Thyroid gland (tissue), 4 donors: ENCODE measurements at regions not wholly inside any gene's neighbourhood (a gene's known extent, or its start where the extent isn't known, plus 50 kb on each side); places are given as distances from the start of the nearest gene placed in this dataset.

Source experiments
- DNase-seq, 2 donors: peaks; one replicate each; pipeline ENCODE4 v3.0.0-alpha.2; 2019
- H3K27ac ChIP-seq, 3 donors: fragments of 200-600 bp; sonication (generic); 1 replicate in 2 of 3; 2 replicates in 1 of 3; pipeline ENCODE4 v1.5.1; 2016 to 2019; ENCODE audit warnings: mild to moderate bottlenecking in 1 of 3, moderate library complexity in 1 of 3
- H3K27me3 ChIP-seq: fragments of 200-600 bp; sonication (generic); one replicate; pipeline ENCODE4 v1.5.1; 2019
- H3K36me3 ChIP-seq, 2 donors: fragments of 200-600 bp; sonication (generic); one replicate each; pipeline ENCODE4 v1.5.1; 2016 to 2019
- H3K4me1 ChIP-seq, 2 donors: fragments of 200-600 bp; sonication (generic); one replicate each; pipeline ENCODE4 v1.5.1; 2017 to 2019
- H3K4me3 ChIP-seq, 3 donors: fragments of 200-600 bp; sonication (generic); replicated peaks in 1 of 3; 1 replicate in 2 of 3; 2 replicates in 1 of 3; pipeline ENCODE4 v1.5.1; 2016; ENCODE audit warnings: mild to moderate bottlenecking in 1 of 3
- H3K9me3 ChIP-seq: fragments of 200-600 bp; sonication (generic); one replicate; pipeline ENCODE4 v1.5.1; 2017
- CTCF ChIP-seq, 6 experiments: fragments of 200-600 bp in 3 of 6; fragments of 450-650 bp in 3 of 6; sonication (generic) in 3 of 6; IDR thresholded peaks; one replicate each; pipeline ENCODE4 v1.5.1; 2016 to 2019; ENCODE audit warnings: antibody characterized with exemption in 6 of 6, mild to moderate bottlenecking in 2 of 6, inconsistent platforms in 1 of 6, moderate library complexity in 1 of 6
- POLR2A ChIP-seq, 2 donors: fragments of 450-650 bp; IDR thresholded peaks; one replicate each; pipeline ENCODE4 v1.6.1; 2017; ENCODE audit warnings: antibody characterized with exemption in 2 of 2, mild to moderate bottlenecking in 2 of 2, moderate library complexity in 1 of 2
- WGBS, 2 donors: methylation state at CpG; one replicate each; pipeline ENCODE4 v1.1.5; 2017; 5-methylcytosine and 5-hydroxymethylcytosine counted together
- intact Hi-C: fragments of 100-400 bp; cut with DNase I; formaldehyde crosslinking; loops from one replicate; pipeline ENCODE4 v1.15.1; 2023

- H3K27me3 ChIP-seq, result no peaks in the 10 kb centered on the region
- peak in 1 of 2 donors; percentile 1 for DNase-seq
- H3K4me1 ChIP-seq, result no peaks in the 10 kb centered on the region
- peak overlapping the region in 2 of 3 donors; percentile 36 to 50 for H3K27ac ChIP-seq
- no peaks in the 10 kb centered on the region for H3K36me3 ChIP-seq
- TF ChIP-seq POLR2A (IDR thresholded peaks at IDR 0.05) (no peak), CTCF (IDR thresholded peaks at IDR 0.05) (no peak)
- H3K4me3 ChIP-seq, result no peak overlapping the region
- intact Hi-C loops, result no loop called here
- 67 to 82% methylated on average over 15 to 16 of the region's 16 CpGs for WGBS, 2 donors
- H3K9me3 ChIP-seq, result no peaks in the 10 kb centered on the region
Measured at GRCh38 chr9:107667231-107668070, 177.9 kb upstream of the KLF4 start.

DNA sequence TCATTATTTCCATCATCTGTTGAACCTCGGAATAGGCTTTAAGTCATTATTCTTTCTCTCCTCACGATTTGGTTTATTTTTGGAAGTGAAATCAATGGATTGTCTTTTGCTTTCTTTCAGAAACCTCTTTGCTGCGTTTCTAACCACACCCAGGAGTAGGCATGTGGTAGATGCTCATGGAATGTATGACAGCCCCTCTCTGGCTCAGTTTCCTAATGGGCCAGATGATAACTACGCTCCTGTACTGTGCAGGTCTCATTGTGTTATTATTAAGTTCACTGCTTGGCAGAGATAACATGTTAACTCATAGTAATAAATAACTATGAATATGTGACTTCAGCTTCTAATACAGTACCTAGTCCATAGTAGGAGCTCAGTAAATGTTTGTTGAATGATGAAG, 175.5 kb upstream of the KLF4 start:
- intact Hi-C loops, result no loop called here
- Histone ChIP-seq H3K9me3 (no peaks in the 10 kb centered on the region), H3K36me3 (no peaks in the 10 kb centered on the region), H3K4me3 (no peak overlapping the region), H3K4me1 (no peaks in the 10 kb centered on the region), H3K27ac (no peak overlapping the region), H3K27me3 (no peaks in the 10 kb centered on the region)
- TF ChIP-seq CTCF (IDR thresholded peaks at IDR 0.05) (no peak), POLR2A (IDR thresholded peaks at IDR 0.05) (no peak)
- WGBS, 2 donors, result 82% methylated on average over 4 of the region's 4 CpGs
- no peak for DNase-seq

- H3K4me3 ChIP-seq, result no peak overlapping the region
- no peaks in the 10 kb centered on the region for H3K4me1 ChIP-seq
- no peaks in the 10 kb centered on the region for H3K9me3 ChIP-seq
- no peak for DNase-seq
- TF ChIP-seq CTCF (IDR thresholded peaks at IDR 0.05), result no peak
- no peak for TF ChIP-seq POLR2A (IDR thresholded peaks at IDR 0.05)
- intact Hi-C loops, result no loop called here
- H3K27ac ChIP-seq, result no peak overlapping the region
- H3K36me3 ChIP-seq, result no peaks in the 10 kb centered on the region
- no peaks in the 10 kb centered on the region for H3K27me3 ChIP-seq
- 55 to 64% methylated on average over 2 of the region's 2 CpGs for WGBS, 2 donors
Measured at GRCh38 chr9:107660976-107661375, 171.4 kb upstream of the KLF4 start.

GRCh38 chr9:107653263-107653821, 163.8 kb upstream of the KLF4 start:
- 51 to 62% methylated on average over 4 of the region's 4 CpGs for WGBS, 2 donors
- no peak for DNase-seq
- H3K27ac ChIP-seq, result no peak overlapping the region
- intact Hi-C loops, result no loop called here
- H3K4me1 ChIP-seq, result no peaks in the 10 kb centered on the region
- H3K36me3 ChIP-seq, result no peaks in the 10 kb centered on the region
- H3K4me3 ChIP-seq, result no peak overlapping the region
- no peaks in the 10 kb centered on the region for H3K9me3 ChIP-seq
- TF ChIP-seq CTCF (IDR thresholded peaks at IDR 0.05) (no peak), POLR2A (IDR thresholded peaks at IDR 0.05) (no peak)
- no peaks in the 10 kb centered on the region for H3K27me3 ChIP-seq

- intact Hi-C loops, result no loop called here
- DNase-seq, result no peak
- no peaks in the 10 kb centered on the region for H3K36me3 ChIP-seq
- H3K27ac ChIP-seq, result no peak overlapping the region
- no peak overlapping the region for H3K4me3 ChIP-seq
- 90 to 91% methylated on average over 3 of the region's 3 CpGs for WGBS, 2 donors
- H3K9me3 ChIP-seq, result no peaks in the 10 kb centered on the region
- H3K4me1 ChIP-seq, result no peaks in the 10 kb centered on the region
- H3K27me3 ChIP-seq, result no peaks in the 10 kb centered on the region
- no peak for TF ChIP-seq POLR2A (IDR thresholded peaks at IDR 0.05)
- TF ChIP-seq CTCF (IDR thresholded peaks at IDR 0.05), result no peak
Measured at GRCh38 chr9:107650995-107651394, 161.4 kb upstream of the KLF4 start.
